ENCODE measurements at regions not wholly inside any gene's neighbourhood (a gene's known extent, or its start where the extent isn't known, plus 50 kb on each side); places are given as distances from the start of the nearest gene placed in this dataset.

- no peak overlapping the region for H3K27ac Mint-ChIP-seq (ENCODE audit: unreplicated experiment)
Measured at GRCh38 chrX:131704136-131704695, 160.3 kb downstream of the OR13H1 start.

GRCh38 chrX:131709553-131709952 lies 165.7 kb downstream of the OR13H1 start:
- Mint-ChIP-seq H3K36me3 (ENCODE audit: low read depth) (peaks cover 65% of the 10 kb centered on the region), H3K9me3 (peaks cover 11% of the 10 kb centered on the region), H3K4me1 (no peaks in the 10 kb centered on the region), H3K27me3 (ENCODE audit: low read depth) (no peaks in the 10 kb centered on the region), H3K4me3 (no peak overlapping the region), H3K27ac (ENCODE audit: unreplicated experiment) (no peak overlapping the region)
- DNase-seq (ENCODE audit: low read depth, low spot score), result no peak
- no peak for TF ChIP-seq CTCF (conservative IDR thresholded peaks at IDR 0.05)

More at GRCh38 chrX:131704136-131704695, 160.3 kb downstream of the OR13H1 start:
- Mint-ChIP-seq H3K27me3 (ENCODE audit: low read depth) (no peaks in the 10 kb centered on the region), H3K4me3 (no peak overlapping the region), H3K9me3 (peaks cover 7% of the 10 kb centered on the region), H3K4me1 (no peaks in the 10 kb centered on the region), H3K36me3 (ENCODE audit: low read depth) (peaks cover 50% of the 10 kb centered on the region)
- no peak for TF ChIP-seq CTCF (conservative IDR thresholded peaks at IDR 0.05)
- no peak for DNase-seq (ENCODE audit: low read depth, low spot score)

GRCh38 chrX:131711478-131711867 lies 167.6 kb downstream of the OR13H1 start:
- Mint-ChIP-seq H3K27me3 (ENCODE audit: low read depth) (no peaks in the 10 kb centered on the region), H3K36me3 (ENCODE audit: low read depth) (peaks cover 63% of the 10 kb centered on the region), H3K4me1 (no peaks in the 10 kb centered on the region), H3K9me3 (peaks cover 10% of the 10 kb centered on the region), H3K27ac (ENCODE audit: unreplicated experiment) (no peak overlapping the region), H3K4me3 (no peak overlapping the region)
- DNase-seq (ENCODE audit: low read depth, low spot score), result no peak
- TF ChIP-seq CTCF (conservative IDR thresholded peaks at IDR 0.05), result no peak

GRCh38 chrX:131723646-131724045 lies 179.8 kb downstream of the OR13H1 start:
- Mint-ChIP-seq H3K4me1 (no peaks in the 10 kb centered on the region), H3K27me3 (ENCODE audit: low read depth) (no peaks in the 10 kb centered on the region), H3K9me3 (peaks cover 21% of the 10 kb centered on the region), H3K27ac (ENCODE audit: unreplicated experiment) (no peak overlapping the region), H3K4me3 (no peak overlapping the region), H3K36me3 (ENCODE audit: low read depth) (peaks cover 34% of the 10 kb centered on the region)
- no peak for DNase-seq (ENCODE audit: low read depth, low spot score)
- no peak for TF ChIP-seq CTCF (conservative IDR thresholded peaks at IDR 0.05)

GRCh38 chrX:131724292-131724691 lies 180.4 kb downstream of the OR13H1 start:
- Mint-ChIP-seq H3K36me3 (ENCODE audit: low read depth) (peaks cover 41% of the 10 kb centered on the region), H3K9me3 (peaks cover 21% of the 10 kb centered on the region)

More at GRCh38 chrX:131724292-131724691, 180.4 kb downstream of the OR13H1 start:
- Mint-ChIP-seq H3K27ac (ENCODE audit: unreplicated experiment) (no peak overlapping the region), H3K4me3 (no peak overlapping the region), H3K4me1 (no peaks in the 10 kb centered on the region), H3K27me3 (ENCODE audit: low read depth) (no peaks in the 10 kb centered on the region)
- DNase-seq (ENCODE audit: low read depth, low spot score), result no peak
- no peak for TF ChIP-seq CTCF (conservative IDR thresholded peaks at IDR 0.05)

All from neural crest cell (in vitro differentiated cells).